Loucy (cell line): ENCODE measurements at regions not wholly inside any gene's neighbourhood (a gene's known extent, or its start where the extent isn't known, plus 50 kb on each side); places are given as distances from the start of the nearest gene placed in this dataset.

Experiments
- H2AFZ ChIP-seq: fragments of 200-600 bp; sonication (generic); 2 replicates; pipeline ENCODE4 v1.6.0; 2016; ENCODE audit warnings: antibody characterized with exemption, mild to moderate bottlenecking, low read length, moderate library complexity
- H3F3A ChIP-seq: fragments of 200-600 bp; 2 replicates; pipeline ENCODE4 v1.6.0; 2016; ENCODE audit warnings: antibody characterized with exemption, low read depth, mild to moderate bottlenecking
- H3K27me3 ChIP-seq: fragments of 200-600 bp; sonication (generic); 2 replicates; pipeline ENCODE4 v1.6.1; 2014; ENCODE audit warnings: low read length, mild to moderate bottlenecking; ENCODE audit not compliant: insufficient read depth, poor library complexity, severe bottlenecking
- H3K36me3 ChIP-seq: fragments of 200-600 bp; sonication (generic); 2 replicates; pipeline ENCODE4 v1.6.1; 2016; ENCODE audit warnings: low read length; ENCODE audit not compliant: insufficient read depth
- H3K4me1 ChIP-seq: fragments of 200-600 bp; sonication (generic); 2 replicates; pipeline ENCODE4 v1.5.1; 2014; ENCODE audit warnings: low read length, mild to moderate bottlenecking; ENCODE audit not compliant: insufficient read depth, poor library complexity, severe bottlenecking
- H3K4me2 ChIP-seq: fragments of 200-600 bp; sonication (generic); 2 replicates; pipeline ENCODE4 v1.6.0; 2014; ENCODE audit warnings: antibody characterized with exemption, low read length, low read depth, mild to moderate bottlenecking; ENCODE audit not compliant: poor library complexity, severe bottlenecking
- H3K4me3 ChIP-seq: fragments of 200-600 bp; sonication (generic); 2 replicates; pipeline ENCODE4 v1.5.1; 2014; ENCODE audit warnings: low read length, mild to moderate bottlenecking, mixed read lengths; ENCODE audit not compliant: poor library complexity, severe bottlenecking
- H3K79me2 ChIP-seq: fragments of 200-600 bp; sonication (generic); 2 replicates; pipeline ENCODE4 v1.6.1; 2014; ENCODE audit warnings: low read length; ENCODE audit not compliant: insufficient read depth
- H3K9ac ChIP-seq: fragments of 200-600 bp; sonication (generic); 2 replicates; pipeline ENCODE4 v1.6.0; 2014; ENCODE audit warnings: mild to moderate bottlenecking, low read depth, low read length, moderate library complexity; ENCODE audit not compliant: poor library complexity, severe bottlenecking
- H3K9me2 ChIP-seq: fragments of 200-600 bp; sonication (generic); replicated peaks from 2 replicates; pipeline ENCODE4 v1.6.1; 2016; ENCODE audit warnings: low read depth, low read length, mixed read lengths
- H3K9me3 ChIP-seq: fragments of 200-600 bp; sonication (generic); 2 replicates; pipeline ENCODE4 v1.6.1; 2014; ENCODE audit warnings: mild to moderate bottlenecking, antibody characterized with exemption, low read length, low read depth; ENCODE audit not compliant: insufficient read depth
- H4K20me1 ChIP-seq: fragments of 200-600 bp; sonication (generic); 2 replicates; pipeline ENCODE4 v1.6.0; 2014; ENCODE audit warnings: antibody characterized with exemption, low read length, mild to moderate bottlenecking; ENCODE audit not compliant: insufficient read depth, poor library complexity, severe bottlenecking
- CTCF ChIP-seq: fragments of 200-600 bp; sonication (generic); conservative IDR thresholded peaks from 2 replicates; pipeline ENCODE4 v1.5.1; 2014; ENCODE audit warnings: mild to moderate bottlenecking, antibody characterized with exemption, low read length
- EZH2phosphoT487 ChIP-seq: fragments of 200-600 bp; IDR thresholded peaks from 2 replicates; pipeline ENCODE4 v1.6.1; 2018; ENCODE audit warnings: antibody characterized with exemption, mild to moderate bottlenecking, moderate library complexity, borderline replicate concordance

- TF ChIP-seq EZH2phosphoT487 (no peak), CTCF (no peak)
- no peaks in the 10 kb centered on the region for H3F3A ChIP-seq
- no peaks in the 10 kb centered on the region for H3K27me3 ChIP-seq
- H3K4me1 ChIP-seq, result no peaks in the 10 kb centered on the region
- no peaks in the 10 kb centered on the region for H4K20me1 ChIP-seq
- H2AFZ ChIP-seq, result no peak overlapping the region
- no peaks in the 10 kb centered on the region for H3K79me2 ChIP-seq
- no peak overlapping the region for H3K4me3 ChIP-seq
- no peaks in the 10 kb centered on the region for H3K9me2 ChIP-seq
- no peaks in the 10 kb centered on the region for H3K36me3 ChIP-seq
- H3K9me3 ChIP-seq, result no peaks in the 10 kb centered on the region
- H3K9ac ChIP-seq, result no peak overlapping the region
- H3K4me2 ChIP-seq, result no peak overlapping the region
These were observed 95.1 kb upstream of the DNAH5 start for GRCh38 chr5:14039576-14039975.

- Histone ChIP-seq H3K4me2 (no peak overlapping the region), H2AFZ (no peak overlapping the region), H4K20me1 (no peaks in the 10 kb centered on the region), H3K79me2 (no peaks in the 10 kb centered on the region), H3K9ac (no peak overlapping the region), H3K4me1 (no peaks in the 10 kb centered on the region), H3K27me3 (no peaks in the 10 kb centered on the region), H3K36me3 (no peaks in the 10 kb centered on the region), H3F3A (no peaks in the 10 kb centered on the region), H3K9me2 (no peaks in the 10 kb centered on the region), H3K4me3 (no peak overlapping the region), H3K9me3 (no peaks in the 10 kb centered on the region)
- TF ChIP-seq CTCF (no peak), EZH2phosphoT487 (no peak)
These were observed 94.6 kb upstream of the DNAH5 start for GRCh38 chr5:14039063-14039462.

- Histone ChIP-seq H3K4me1 (no peaks in the 10 kb centered on the region), H3F3A (no peaks in the 10 kb centered on the region), H3K9me3 (no peaks in the 10 kb centered on the region), H3K36me3 (no peaks in the 10 kb centered on the region), H3K9ac (no peak overlapping the region), H2AFZ (no peak overlapping the region), H4K20me1 (no peaks in the 10 kb centered on the region), H3K4me3 (no peak overlapping the region), H3K9me2 (no peaks in the 10 kb centered on the region), H3K79me2 (no peaks in the 10 kb centered on the region), H3K27me3 (no peaks in the 10 kb centered on the region), H3K4me2 (no peak overlapping the region)
- TF ChIP-seq EZH2phosphoT487 (no peak), CTCF (no peak)
These were observed 94.0 kb upstream of the DNAH5 start for GRCh38 chr5:14038341-14038959.
